GM13976 (cell line): ENCODE measurements at regions not wholly inside any gene's neighbourhood (a gene's known extent, or its start where the extent isn't known, plus 50 kb on each side); places are given as distances from the start of the nearest gene placed in this dataset.

Experiments
- DNase-seq: peaks from one replicate; pipeline ENCODE4 v3.0.0; 2012; ENCODE audit warnings: low spot score
- in situ Hi-C: fragments of 300-500 bp; cut with MboI; formaldehyde crosslinking; loops from one replicate; pipeline ENCODE4 v1.12.0; 2022; ENCODE audit warnings: low sequenced_read_pairs, mixed read lengths, inconsistent platforms; ENCODE audit not compliant: unreplicated experiment
- TF ChIP-seq, protein P1 (sequence below): IDR thresholded peaks from 2 replicates; pipeline ENCODE4 v1.5.1; 2012; ENCODE audit warnings: borderline replicate concordance, mild to moderate bottlenecking; ENCODE audit not compliant: insufficient read depth; ENCODE audit errors: extremely low read depth, missing control alignments, control extremely low read depth

GRCh38 chr5:105158526-105158925 is 1595.9 kb upstream of the NUDT12 start:
- no peak for DNase-seq
- in situ Hi-C loops = no loop called here
- TF ChIP-seq, protein P1, sequence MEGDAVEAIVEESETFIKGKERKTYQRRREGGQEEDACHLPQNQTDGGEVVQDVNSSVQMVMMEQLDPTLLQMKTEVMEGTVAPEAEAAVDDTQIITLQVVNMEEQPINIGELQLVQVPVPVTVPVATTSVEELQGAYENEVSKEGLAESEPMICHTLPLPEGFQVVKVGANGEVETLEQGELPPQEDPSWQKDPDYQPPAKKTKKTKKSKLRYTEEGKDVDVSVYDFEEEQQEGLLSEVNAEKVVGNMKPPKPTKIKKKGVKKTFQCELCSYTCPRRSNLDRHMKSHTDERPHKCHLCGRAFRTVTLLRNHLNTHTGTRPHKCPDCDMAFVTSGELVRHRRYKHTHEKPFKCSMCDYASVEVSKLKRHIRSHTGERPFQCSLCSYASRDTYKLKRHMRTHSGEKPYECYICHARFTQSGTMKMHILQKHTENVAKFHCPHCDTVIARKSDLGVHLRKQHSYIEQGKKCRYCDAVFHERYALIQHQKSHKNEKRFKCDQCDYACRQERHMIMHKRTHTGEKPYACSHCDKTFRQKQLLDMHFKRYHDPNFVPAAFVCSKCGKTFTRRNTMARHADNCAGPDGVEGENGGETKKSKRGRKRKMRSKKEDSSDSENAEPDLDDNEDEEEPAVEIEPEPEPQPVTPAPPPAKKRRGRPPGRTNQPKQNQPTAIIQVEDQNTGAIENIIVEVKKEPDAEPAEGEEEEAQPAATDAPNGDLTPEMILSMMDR = no peak

- in situ Hi-C loops = no loop called here
- TF ChIP-seq, protein P1 = no peak
- no peak for DNase-seq
These were observed 1587.7 kb upstream of the NUDT12 start for GRCh38 chr5:105150323-105150722.

DNA sequence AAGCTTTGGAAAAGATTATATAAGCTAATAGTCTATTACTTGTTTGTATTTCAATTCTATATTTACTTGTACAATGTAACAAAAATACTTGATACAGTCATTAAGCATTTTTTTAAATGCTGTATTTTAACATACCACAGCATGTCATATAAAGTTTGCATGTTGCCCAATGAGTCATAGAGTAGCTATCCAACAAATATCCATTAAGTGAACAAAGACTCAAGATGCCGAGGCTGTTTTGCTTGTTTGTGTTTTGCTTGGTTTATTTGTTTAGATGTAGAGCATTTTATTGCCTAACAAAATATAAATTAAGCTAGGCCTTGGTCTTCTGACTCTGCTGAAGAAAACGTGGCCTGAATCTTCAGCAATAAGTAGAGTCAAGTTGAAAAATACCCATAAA is 1584.3 kb upstream of the NUDT12 start:
- in situ Hi-C loops = no loop called here
- TF ChIP-seq, protein P1 = no peak
- no peak for DNase-seq

DNA sequence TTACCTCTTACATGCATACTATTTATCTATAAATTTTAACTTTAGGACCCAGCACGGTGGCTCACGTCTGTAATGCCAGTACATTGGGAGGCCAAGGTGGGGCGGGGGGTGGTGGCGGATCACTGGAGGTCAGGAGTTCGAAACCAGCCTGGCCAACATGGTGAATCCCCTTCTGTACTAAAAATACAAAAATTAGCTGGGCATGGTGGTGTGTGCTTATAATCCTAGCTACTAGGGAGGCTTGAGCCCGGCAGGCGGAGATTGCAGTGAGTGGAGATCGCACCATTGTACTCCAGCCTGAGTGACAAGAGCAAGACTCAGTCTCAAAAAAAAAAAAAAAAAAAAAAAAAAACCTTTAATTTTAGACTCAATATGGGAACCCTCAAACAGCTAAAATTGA is 1582.6 kb upstream of the NUDT12 start:
- no peak for DNase-seq
- TF ChIP-seq, protein P1 = no peak
- in situ Hi-C loops = no loop called here

GRCh38 chr5:105134328-105134727 is 1571.7 kb upstream of the NUDT12 start:
- TF ChIP-seq, protein P1 = no peak
- in situ Hi-C loops = no loop called here
- no peak for DNase-seq

GRCh38 chr5:105133087-105133486 is 1570.5 kb upstream of the NUDT12 start:
- no peak for DNase-seq
- in situ Hi-C loops = no loop called here
- TF ChIP-seq, protein P1 = no peak

- TF ChIP-seq, protein P1 = no peak
- in situ Hi-C loops = no loop called here
- DNase-seq = no peak
These were observed 1570.0 kb upstream of the NUDT12 start for GRCh38 chr5:105132581-105132980.
